Omental fat pad (tissue), 3 donors: ENCODE measurements at regions not wholly inside any gene's neighbourhood (a gene's known extent, or its start where the extent isn't known, plus 50 kb on each side); places are given as distances from the start of the nearest gene placed in this dataset.
"Not testable (repeated sequence)": the region's sequence is repeated elsewhere in the genome, so short reads cannot be mapped to it uniquely, and the experiment has no call there.

ENCODE experiments used
- ATAC-seq: fragments of 150-250 bp; one replicate; pipeline ENCODE4 v1.9.1; 2016; ENCODE audit warnings: mild to moderate bottlenecking, moderate library complexity; ENCODE audit not compliant: low FRiP score
- DNase-seq: peaks from one replicate; pipeline ENCODE4 v3.0.0-alpha.2; 2019; ENCODE audit warnings: low spot score
- TF ChIP-seq, protein P1 (sequence below), 3 donors: fragments of 450-650 bp; IDR thresholded peaks; one replicate each; pipeline ENCODE4 v1.5.1; 2016 to 2017; ENCODE audit warnings: antibody characterized with exemption in 3 of 3, mild to moderate bottlenecking in 3 of 3, moderate library complexity in 2 of 3

- ATAC-seq = no peak
- no peak for DNase-seq
- TF ChIP-seq, protein P1, sequence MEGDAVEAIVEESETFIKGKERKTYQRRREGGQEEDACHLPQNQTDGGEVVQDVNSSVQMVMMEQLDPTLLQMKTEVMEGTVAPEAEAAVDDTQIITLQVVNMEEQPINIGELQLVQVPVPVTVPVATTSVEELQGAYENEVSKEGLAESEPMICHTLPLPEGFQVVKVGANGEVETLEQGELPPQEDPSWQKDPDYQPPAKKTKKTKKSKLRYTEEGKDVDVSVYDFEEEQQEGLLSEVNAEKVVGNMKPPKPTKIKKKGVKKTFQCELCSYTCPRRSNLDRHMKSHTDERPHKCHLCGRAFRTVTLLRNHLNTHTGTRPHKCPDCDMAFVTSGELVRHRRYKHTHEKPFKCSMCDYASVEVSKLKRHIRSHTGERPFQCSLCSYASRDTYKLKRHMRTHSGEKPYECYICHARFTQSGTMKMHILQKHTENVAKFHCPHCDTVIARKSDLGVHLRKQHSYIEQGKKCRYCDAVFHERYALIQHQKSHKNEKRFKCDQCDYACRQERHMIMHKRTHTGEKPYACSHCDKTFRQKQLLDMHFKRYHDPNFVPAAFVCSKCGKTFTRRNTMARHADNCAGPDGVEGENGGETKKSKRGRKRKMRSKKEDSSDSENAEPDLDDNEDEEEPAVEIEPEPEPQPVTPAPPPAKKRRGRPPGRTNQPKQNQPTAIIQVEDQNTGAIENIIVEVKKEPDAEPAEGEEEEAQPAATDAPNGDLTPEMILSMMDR (IDR thresholded peaks at IDR 0.05) = no peak
Observed at GRCh38 chr2:16201848-16202247, 261.5 kb downstream of the MYCN start.

- DNase-seq = no peak
- ATAC-seq = no peak
- TF ChIP-seq, protein P1 (IDR thresholded peaks at IDR 0.05) = no peak
Observed at GRCh38 chr2:16200554-16201193, 260.3 kb downstream of the MYCN start.

GRCh38 chr2:16199882-16200553 is 259.7 kb downstream of the MYCN start:
- DNase-seq (no peak), ATAC-seq (no peak)
- TF ChIP-seq, protein P1 (IDR thresholded peaks at IDR 0.05) = no peak

GRCh38 chr2:16199241-16199640 is 258.9 kb downstream of the MYCN start:
- DNase-seq, ATAC-seq: not testable (repeated sequence)

GRCh38 chr2:16198166-16198912 is 258.0 kb downstream of the MYCN start:
- no peak for DNase-seq
- TF ChIP-seq, protein P1 (IDR thresholded peaks at IDR 0.05) = no peak
- ATAC-seq = no peak

- DNase-seq (no peak), ATAC-seq (no peak)
- TF ChIP-seq, protein P1 (IDR thresholded peaks at IDR 0.05) = no peak
Observed at GRCh38 chr2:16197504-16198147, 257.3 kb downstream of the MYCN start.
